ENCODE measurements at regions not wholly inside any gene's neighbourhood (a gene's known extent, or its start where the extent isn't known, plus 50 kb on each side); places are given as distances from the start of the nearest gene placed in this dataset.

GRCh38 chr5:89359046-89359445 is 476.1 kb upstream of the MEF2C start:
- no peaks in the 10 kb centered on the region for H4K20me1 ChIP-seq (ENCODE audit: insufficient read depth, low read length)
- H3K9ac ChIP-seq (ENCODE audit: low read length), result no peak overlapping the region
- H3K36me3 Mint-ChIP-seq (ENCODE audit: low read depth, unreplicated experiment), result no peaks in the 10 kb centered on the region
- H3K9me3 Mint-ChIP-seq (ENCODE audit: unreplicated experiment), result no peaks in the 10 kb centered on the region
- no peaks in the 10 kb centered on the region for H3K27me3 ChIP-seq (ENCODE audit: insufficient read depth, low read length)
- no peak overlapping the region for H3K4me3 Mint-ChIP-seq (ENCODE audit: unreplicated experiment)
- H3K27me3 Mint-ChIP-seq (ENCODE audit: low read depth, unreplicated experiment), result no peaks in the 10 kb centered on the region
- no peaks in the 10 kb centered on the region for H3K9me3 ChIP-seq (ENCODE audit: insufficient read depth, low read depth, low read length)
- H3K27ac Mint-ChIP-seq (ENCODE audit: unreplicated experiment), result no peak overlapping the region
- no peaks in the 10 kb centered on the region for H3K79me2 ChIP-seq (ENCODE audit: insufficient read depth, low read length)
- no peaks in the 10 kb centered on the region for H3K4me1 ChIP-seq (ENCODE audit: insufficient read depth, low read length)
- TF ChIP-seq CTCF (IDR thresholded peaks at IDR 0.05; ENCODE audit: insufficient read depth, low read depth, low read length), result no peak
- TF ChIP-seq EZH2 (IDR thresholded peaks at IDR 0.05; ENCODE audit: insufficient read depth, low read length), result no peak
- DNase-seq (ENCODE audit: low read depth), result no peak
- H2AFZ ChIP-seq (ENCODE audit: low read depth, low read length), result no peak overlapping the region
- no peak overlapping the region for H3K27ac ChIP-seq (ENCODE audit: low read depth, low read length)
- no peaks in the 10 kb centered on the region for H3K36me3 ChIP-seq (ENCODE audit: insufficient read depth, low read length)
- H3K4me1 Mint-ChIP-seq (ENCODE audit: low read depth, unreplicated experiment), result no peaks in the 10 kb centered on the region
- no peak overlapping the region for H3K4me3 ChIP-seq (ENCODE audit: insufficient read depth, low read depth, low read length)
- no peak for FAIRE-seq
- no peak overlapping the region for H3K4me2 ChIP-seq (ENCODE audit: low read length)

GRCh38 chr5:89353837-89354551 is 471.0 kb upstream of the MEF2C start:
- H3K4me1 ChIP-seq (ENCODE audit: insufficient read depth, low read length), result peaks cover 6% of the 10 kb centered on the region
- no peaks in the 10 kb centered on the region for H3K36me3 Mint-ChIP-seq (ENCODE audit: low read depth, unreplicated experiment)
- TF ChIP-seq EZH2 (IDR thresholded peaks at IDR 0.05; ENCODE audit: insufficient read depth, low read length) (no peak), CTCF (IDR thresholded peaks at IDR 0.05; ENCODE audit: insufficient read depth, low read depth, low read length) (no peak)
- no peaks in the 10 kb centered on the region for H3K27me3 ChIP-seq (ENCODE audit: insufficient read depth, low read length)
- H3K9me3 Mint-ChIP-seq (ENCODE audit: unreplicated experiment), result no peaks in the 10 kb centered on the region
- no peak overlapping the region for H3K4me3 Mint-ChIP-seq (ENCODE audit: unreplicated experiment)
- FAIRE-seq (no peak), DNase-seq (ENCODE audit: low read depth) (no peak)
- no peak overlapping the region for H3K4me2 ChIP-seq (ENCODE audit: low read length)
- peaks cover 4% of the 10 kb centered on the region for H3K4me1 Mint-ChIP-seq (ENCODE audit: low read depth, unreplicated experiment)
- no peaks in the 10 kb centered on the region for H4K20me1 ChIP-seq (ENCODE audit: insufficient read depth, low read length)
- H3K79me2 ChIP-seq (ENCODE audit: insufficient read depth, low read length), result no peaks in the 10 kb centered on the region
- no peak overlapping the region for H3K27ac ChIP-seq (ENCODE audit: low read depth, low read length)
- H3K4me3 ChIP-seq (ENCODE audit: insufficient read depth, low read depth, low read length), result no peak overlapping the region
- no peak overlapping the region for H2AFZ ChIP-seq (ENCODE audit: low read depth, low read length)
- H3K27ac Mint-ChIP-seq (ENCODE audit: unreplicated experiment), result no peak overlapping the region
- no peaks in the 10 kb centered on the region for H3K27me3 Mint-ChIP-seq (ENCODE audit: low read depth, unreplicated experiment)
- H3K36me3 ChIP-seq (ENCODE audit: insufficient read depth, low read length), result no peaks in the 10 kb centered on the region
- H3K9me3 ChIP-seq (ENCODE audit: insufficient read depth, low read depth, low read length), result no peaks in the 10 kb centered on the region
- no peak overlapping the region for H3K9ac ChIP-seq (ENCODE audit: low read length)

- H3K4me3 ChIP-seq (ENCODE audit: insufficient read depth, low read depth, low read length), result no peak overlapping the region
- TF ChIP-seq CTCF (IDR thresholded peaks at IDR 0.05; ENCODE audit: insufficient read depth, low read depth, low read length) (no peak), EZH2 (IDR thresholded peaks at IDR 0.05; ENCODE audit: insufficient read depth, low read length) (no peak)
- H3K4me1 Mint-ChIP-seq (ENCODE audit: low read depth, unreplicated experiment), result peaks cover 4% of the 10 kb centered on the region
- FAIRE-seq (no peak), DNase-seq (ENCODE audit: low read depth) (peak; percentile 26)
- H3K27me3 Mint-ChIP-seq (ENCODE audit: low read depth, unreplicated experiment), result no peaks in the 10 kb centered on the region
- no peaks in the 10 kb centered on the region for H4K20me1 ChIP-seq (ENCODE audit: insufficient read depth, low read length)
- no peaks in the 10 kb centered on the region for H3K9me3 Mint-ChIP-seq (ENCODE audit: unreplicated experiment)
- no peaks in the 10 kb centered on the region for H3K9me3 ChIP-seq (ENCODE audit: insufficient read depth, low read depth, low read length)
- no peaks in the 10 kb centered on the region for H3K79me2 ChIP-seq (ENCODE audit: insufficient read depth, low read length)
- peak overlapping the region; percentile 28 for H3K9ac ChIP-seq (ENCODE audit: low read length)
- H3K36me3 ChIP-seq (ENCODE audit: insufficient read depth, low read length), result no peaks in the 10 kb centered on the region
- peak overlapping the region; percentile 68 for H3K27ac ChIP-seq (ENCODE audit: low read depth, low read length)
- no peak overlapping the region for H3K4me2 ChIP-seq (ENCODE audit: low read length)
- H3K4me1 ChIP-seq (ENCODE audit: insufficient read depth, low read length), result peaks cover 6% of the 10 kb centered on the region
- H3K27me3 ChIP-seq (ENCODE audit: insufficient read depth, low read length), result no peaks in the 10 kb centered on the region
- no peaks in the 10 kb centered on the region for H3K36me3 Mint-ChIP-seq (ENCODE audit: low read depth, unreplicated experiment)
- H2AFZ ChIP-seq (ENCODE audit: low read depth, low read length), result no peak overlapping the region
- no peak overlapping the region for H3K4me3 Mint-ChIP-seq (ENCODE audit: unreplicated experiment)
- peak overlapping the region; percentile 58 for H3K27ac Mint-ChIP-seq (ENCODE audit: unreplicated experiment)
These were observed 469.0 kb upstream of the MEF2C start for GRCh38 chr5:89351975-89352374.
